Tibial nerve (tissue), 4 donors: ENCODE measurements at regions not wholly inside any gene's neighbourhood (a gene's known extent, or its start where the extent isn't known, plus 50 kb on each side); places are given as distances from the start of the nearest gene placed in this dataset.

Source experiments
- DNase-seq, 2 donors: peaks; one replicate each; pipeline ENCODE4 v3.0.0-alpha.2; 2019; ENCODE audit warnings: low spot score in 2 of 2
- H3K27ac ChIP-seq, 4 donors: fragments of 200-600 bp; sonication (generic) in 3 of 4; one replicate each; pipeline ENCODE4 v1.5.1; 2017 to 2019; ENCODE audit warnings: mild to moderate bottlenecking in 1 of 4
- H3K27me3 ChIP-seq, 2 donors: fragments of 200-600 bp; sonication (generic) in 1 of 2; one replicate each; pipeline versions ENCODE4 v1.5.1 to v1.6.0; 2017 to 2019
- H3K36me3 ChIP-seq, 3 donors: fragments of 200-600 bp; sonication (generic); one replicate each; pipeline ENCODE4 v1.5.1; 2018 to 2019
- H3K4me1 ChIP-seq, 4 donors: fragments of 200-600 bp; sonication (generic) in 3 of 4; one replicate each; pipeline ENCODE4 v1.5.1; 2017 to 2019
- H3K4me3 ChIP-seq, 4 donors: fragments of 200-600 bp; sonication (generic) in 3 of 4; one replicate each; pipeline ENCODE4 v1.5.1; 2017 to 2019; ENCODE audit warnings: mild to moderate bottlenecking in 1 of 4, moderate library complexity in 1 of 4
- H3K9me3 ChIP-seq, 4 donors: fragments of 200-600 bp; sonication (generic) in 3 of 4; one replicate each; pipeline ENCODE4 v1.5.1; 2017 to 2019
- EP300 ChIP-seq, 2 donors: sonication (generic); formaldehyde crosslinking; IDR thresholded peaks; one replicate each; pipeline ENCODE4 v1.6.1; 2017; ENCODE audit warnings: antibody characterized with exemption in 2 of 2, mild to moderate bottlenecking in 1 of 2
- POLR2A ChIP-seq, 2 donors: fragments of 450-650 bp; IDR thresholded peaks; one replicate each; pipeline ENCODE4 v1.6.1; 2017; ENCODE audit warnings: antibody characterized with exemption in 2 of 2, mild to moderate bottlenecking in 2 of 2, moderate library complexity in 2 of 2
- whole genome bisulfite sequencing, 2 donors: methylation state at CpG; one replicate each; pipeline ENCODE4 v1.1.5; 2018; 5-methylcytosine and 5-hydroxymethylcytosine counted together
- TF ChIP-seq, protein P1 (sequence below), 5 experiments: fragments of 200-600 bp in 3 of 5; fragments of 450-650 bp in 2 of 5; sonication (generic) in 3 of 5; IDR thresholded peaks; one replicate each; pipeline ENCODE4 v1.5.1; 2016 to 2019; ENCODE audit warnings: antibody characterized with exemption in 5 of 5, mild to moderate bottlenecking in 3 of 5, moderate library complexity in 2 of 5

DNA sequence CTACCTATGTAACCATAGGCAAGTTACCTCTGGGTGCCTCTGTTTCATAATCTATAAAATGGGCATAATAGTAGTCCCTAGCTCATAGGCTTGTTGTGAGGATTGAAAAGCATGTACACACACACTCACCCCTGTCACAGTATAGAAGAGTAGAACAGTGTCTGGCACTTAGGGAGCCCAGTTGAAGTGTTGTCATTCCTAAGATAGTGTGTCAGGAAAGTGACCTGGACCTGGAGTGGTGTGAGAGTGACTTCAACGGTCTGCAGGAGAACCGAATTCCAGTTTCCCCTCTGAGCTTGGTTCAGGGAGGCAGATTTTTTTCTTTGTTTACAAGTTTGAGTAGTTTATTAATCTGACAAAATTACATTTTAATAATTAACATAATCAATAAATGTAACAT lies 229.9 kb upstream of the MAP3K7 start:
- no peaks in the 10 kb centered on the region for H3K36me3 ChIP-seq
- no peak for DNase-seq
- H3K27me3 ChIP-seq, result no peaks in the 10 kb centered on the region
- WGBS, 2 donors, result 86 to 91% methylated on average over 2 of the region's 2 CpGs
- TF ChIP-seq, protein P1, sequence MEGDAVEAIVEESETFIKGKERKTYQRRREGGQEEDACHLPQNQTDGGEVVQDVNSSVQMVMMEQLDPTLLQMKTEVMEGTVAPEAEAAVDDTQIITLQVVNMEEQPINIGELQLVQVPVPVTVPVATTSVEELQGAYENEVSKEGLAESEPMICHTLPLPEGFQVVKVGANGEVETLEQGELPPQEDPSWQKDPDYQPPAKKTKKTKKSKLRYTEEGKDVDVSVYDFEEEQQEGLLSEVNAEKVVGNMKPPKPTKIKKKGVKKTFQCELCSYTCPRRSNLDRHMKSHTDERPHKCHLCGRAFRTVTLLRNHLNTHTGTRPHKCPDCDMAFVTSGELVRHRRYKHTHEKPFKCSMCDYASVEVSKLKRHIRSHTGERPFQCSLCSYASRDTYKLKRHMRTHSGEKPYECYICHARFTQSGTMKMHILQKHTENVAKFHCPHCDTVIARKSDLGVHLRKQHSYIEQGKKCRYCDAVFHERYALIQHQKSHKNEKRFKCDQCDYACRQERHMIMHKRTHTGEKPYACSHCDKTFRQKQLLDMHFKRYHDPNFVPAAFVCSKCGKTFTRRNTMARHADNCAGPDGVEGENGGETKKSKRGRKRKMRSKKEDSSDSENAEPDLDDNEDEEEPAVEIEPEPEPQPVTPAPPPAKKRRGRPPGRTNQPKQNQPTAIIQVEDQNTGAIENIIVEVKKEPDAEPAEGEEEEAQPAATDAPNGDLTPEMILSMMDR (IDR thresholded peaks at IDR 0.05), result no peak
- TF ChIP-seq POLR2A (IDR thresholded peaks at IDR 0.05), result no peak
- TF ChIP-seq EP300 (IDR thresholded peaks at IDR 0.05), result no peak
- no peak overlapping the region for H3K4me3 ChIP-seq
- H3K9me3 ChIP-seq, result peaks cover 0 to 18% (median 0%) of the 10 kb centered on the region in 4 donors
- H3K27ac ChIP-seq, result no peak overlapping the region
- H3K4me1 ChIP-seq, result no peaks in the 10 kb centered on the region

- peaks cover 0 to 18% (median 0%) of the 10 kb centered on the region in 4 donors for H3K9me3 ChIP-seq
- no peaks in the 10 kb centered on the region for H3K27me3 ChIP-seq
- no peak overlapping the region for H3K27ac ChIP-seq
- no peaks in the 10 kb centered on the region for H3K36me3 ChIP-seq
- no peak overlapping the region for H3K4me3 ChIP-seq
- 65 to 70% methylated on average over 11 of the region's 11 CpGs for WGBS, 2 donors
- H3K4me1 ChIP-seq, result no peaks in the 10 kb centered on the region
- no peak for DNase-seq
- TF ChIP-seq EP300 (IDR thresholded peaks at IDR 0.05) (no peak), POLR2A (IDR thresholded peaks at IDR 0.05) (no peak)
- TF ChIP-seq, protein P1 (IDR thresholded peaks at IDR 0.05), result no peak
Observed at GRCh38 chr6:90811596-90812226, 224.8 kb upstream of the MAP3K7 start.

GRCh38 chr6:90809035-90809434 lies 222.2 kb upstream of the MAP3K7 start:
- no peak for DNase-seq
- Histone ChIP-seq H3K36me3 (no peaks in the 10 kb centered on the region), H3K27ac (no peak overlapping the region), H3K27me3 (no peaks in the 10 kb centered on the region), H3K4me3 (no peak overlapping the region), H3K4me1 (no peaks in the 10 kb centered on the region), H3K9me3 (peaks cover 0 to 9% (median 0%) of the 10 kb centered on the region in 4 donors)
- TF ChIP-seq EP300 (IDR thresholded peaks at IDR 0.05), result no peak
- TF ChIP-seq, protein P1 (IDR thresholded peaks at IDR 0.05), result no peak
- TF ChIP-seq POLR2A (IDR thresholded peaks at IDR 0.05), result no peak
- WGBS, 2 donors, result 75 to 87% methylated on average over 4 of the region's 4 CpGs

GRCh38 chr6:90807791-90808701 lies 221.2 kb upstream of the MAP3K7 start:
- Histone ChIP-seq H3K9me3 (no peaks in the 10 kb centered on the region), H3K27ac (no peak overlapping the region), H3K27me3 (no peaks in the 10 kb centered on the region), H3K36me3 (no peaks in the 10 kb centered on the region), H3K4me3 (no peak overlapping the region), H3K4me1 (no peaks in the 10 kb centered on the region)
- 83 to 89% methylated on average over 6 of the region's 6 CpGs for WGBS, 2 donors
- DNase-seq, result no peak
- TF ChIP-seq EP300 (IDR thresholded peaks at IDR 0.05) (no peak), POLR2A (IDR thresholded peaks at IDR 0.05) (no peak)
- TF ChIP-seq, protein P1 (IDR thresholded peaks at IDR 0.05), result no peak

- Histone ChIP-seq H3K36me3 (no peaks in the 10 kb centered on the region), H3K9me3 (no peaks in the 10 kb centered on the region), H3K27me3 (no peaks in the 10 kb centered on the region), H3K4me3 (no peak overlapping the region), H3K4me1 (no peaks in the 10 kb centered on the region), H3K27ac (no peak overlapping the region)
- DNase-seq, result no peak
- 50 to 61% methylated on average over 1 of the region's 1 CpG for WGBS, 2 donors
- no peak for TF ChIP-seq EP300 (IDR thresholded peaks at IDR 0.05)
- no peak for TF ChIP-seq POLR2A (IDR thresholded peaks at IDR 0.05)
- TF ChIP-seq, protein P1 (IDR thresholded peaks at IDR 0.05), result no peak
Observed at GRCh38 chr6:90805619-90806155, 218.8 kb upstream of the MAP3K7 start.
